Femur (tissue), 1 donor: ENCODE measurements at regions not wholly inside any gene's neighbourhood (a gene's known extent, or its start where the extent isn't known, plus 50 kb on each side); places are given as distances from the start of the nearest gene placed in this dataset.

Experiments used
- DNase-seq: peaks from one replicate; pipeline ENCODE4 v3.0.0-alpha.2; 2017

DNA sequence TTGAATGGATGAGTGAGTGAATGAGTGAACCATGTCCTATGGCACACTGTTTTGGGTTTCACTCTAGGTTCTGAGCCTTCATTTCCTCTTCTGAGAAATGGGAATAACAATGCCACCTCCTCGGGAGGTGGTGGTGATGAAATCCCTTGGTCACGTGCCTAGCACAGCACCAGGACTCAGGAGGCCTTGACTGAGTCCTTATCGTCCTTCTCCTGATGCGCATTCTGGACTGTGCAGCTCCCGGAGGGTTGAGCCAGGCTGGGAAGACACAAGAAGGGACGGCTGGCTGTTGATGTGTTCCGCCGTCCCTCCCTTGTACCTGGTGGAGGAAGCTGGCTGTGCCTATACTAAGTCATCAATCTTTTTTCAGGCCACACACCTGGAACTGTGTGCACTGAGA lies 437.3 kb downstream of the ZNF521 start:
- no peak for DNase-seq

DNA sequence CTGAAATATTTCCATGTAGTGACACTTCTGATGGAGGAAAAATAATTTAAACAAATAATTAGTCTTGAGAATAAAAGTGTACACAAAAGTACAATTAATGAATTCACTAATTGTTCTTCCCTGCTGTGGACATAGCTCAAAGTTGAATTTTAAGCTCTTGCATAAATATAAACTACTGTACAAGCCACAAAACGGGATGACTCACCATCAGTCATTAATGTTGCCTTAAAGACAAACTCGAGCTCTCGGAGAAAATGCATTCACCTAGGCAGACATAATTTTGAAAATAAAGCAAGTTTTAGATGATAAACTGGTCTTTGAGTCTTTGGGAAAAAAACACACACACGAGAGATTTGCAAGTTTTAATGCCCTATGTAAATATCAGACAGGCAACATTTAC lies 436.4 kb downstream of the ZNF521 start:
- no peak for DNase-seq

DNA sequence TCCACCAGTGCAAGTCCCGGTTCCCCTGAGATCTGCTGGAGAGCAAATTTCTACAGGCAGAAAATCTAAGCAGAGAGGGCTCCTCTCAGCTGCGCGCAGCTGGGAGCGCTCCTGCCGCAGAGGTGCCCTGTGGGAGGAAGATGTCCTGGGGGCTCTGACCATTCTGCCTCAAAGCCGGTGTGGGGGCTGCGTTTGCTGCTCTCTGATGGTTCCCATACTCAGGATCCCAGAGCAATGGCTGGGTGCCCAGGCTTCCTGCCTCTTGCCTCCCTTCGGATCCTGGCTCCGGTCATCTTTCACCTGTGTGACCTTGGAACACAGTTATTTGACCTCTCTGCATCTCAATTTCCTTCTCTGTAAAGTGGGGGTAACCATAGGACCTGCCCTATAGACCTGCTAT lies 434.2 kb downstream of the ZNF521 start:
- DNase-seq, result no peak

DNA sequence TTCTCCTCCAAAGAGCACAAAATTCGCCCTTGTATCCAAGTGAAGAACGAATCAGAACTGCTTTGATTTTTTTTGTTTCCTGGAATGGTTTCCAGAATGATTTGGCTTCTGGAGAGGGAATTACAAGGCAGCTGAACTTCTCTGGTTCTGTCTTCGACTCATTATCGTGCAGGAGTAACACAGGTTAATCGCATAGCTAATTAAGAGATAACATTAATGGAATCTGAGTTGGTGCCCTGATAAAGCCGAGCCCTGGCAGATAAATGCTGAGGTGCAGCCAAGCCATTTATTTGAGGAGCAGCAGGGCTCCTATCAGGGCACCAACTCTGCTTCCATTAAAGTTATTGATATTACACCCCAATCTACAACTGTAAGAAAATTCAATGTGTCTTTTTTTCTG lies 433.7 kb downstream of the ZNF521 start:
- DNase-seq, result no peak

DNA sequence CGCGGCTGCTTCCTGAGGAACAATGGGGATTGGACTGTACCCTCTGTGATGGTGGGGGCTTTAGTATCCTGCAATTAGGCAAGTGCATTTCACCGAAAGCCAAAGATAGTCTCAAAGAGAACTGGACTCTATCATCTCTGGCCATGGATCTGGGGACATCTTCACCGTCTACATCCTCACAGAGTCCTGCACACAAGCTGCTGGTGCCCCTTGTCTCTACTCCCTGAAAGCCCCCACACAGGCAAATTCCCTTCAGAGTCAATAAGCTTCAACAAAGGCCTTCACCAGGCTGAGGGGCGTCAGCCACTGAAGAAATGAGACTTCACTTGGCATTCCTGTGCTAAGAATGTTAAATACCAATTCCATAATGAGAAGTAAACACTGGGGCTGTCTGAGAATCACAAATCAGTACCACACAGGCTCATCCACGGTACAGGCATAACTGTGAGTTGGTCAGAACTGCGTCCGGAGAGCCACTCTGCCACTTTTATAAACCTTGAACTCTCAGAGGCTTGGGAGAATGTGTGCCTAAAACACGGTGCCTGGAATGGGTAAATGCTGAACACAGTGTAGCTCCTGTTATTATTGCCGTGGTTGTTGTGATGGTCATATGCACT lies 432.7 kb downstream of the ZNF521 start:
- no peak for DNase-seq

DNA sequence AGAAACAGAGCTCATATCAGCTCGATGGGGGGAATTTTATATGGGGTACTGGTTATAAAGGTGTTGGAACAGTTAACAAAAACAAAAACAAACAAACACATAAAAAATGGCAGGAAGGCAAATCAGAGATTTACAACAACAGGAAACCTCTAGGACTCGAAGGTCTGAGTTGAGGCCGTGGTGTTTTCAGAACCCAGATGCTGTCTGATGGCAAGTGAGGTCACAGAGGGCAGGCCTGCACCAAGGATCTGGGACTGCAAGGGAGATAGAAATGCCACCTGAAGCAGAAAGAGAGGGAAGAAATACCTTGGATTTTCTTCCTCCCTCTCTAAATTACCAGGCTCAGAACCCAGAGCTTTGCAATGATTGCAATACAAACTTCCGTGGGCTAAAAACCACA lies 429.5 kb downstream of the ZNF521 start:
- no peak for DNase-seq

DNA sequence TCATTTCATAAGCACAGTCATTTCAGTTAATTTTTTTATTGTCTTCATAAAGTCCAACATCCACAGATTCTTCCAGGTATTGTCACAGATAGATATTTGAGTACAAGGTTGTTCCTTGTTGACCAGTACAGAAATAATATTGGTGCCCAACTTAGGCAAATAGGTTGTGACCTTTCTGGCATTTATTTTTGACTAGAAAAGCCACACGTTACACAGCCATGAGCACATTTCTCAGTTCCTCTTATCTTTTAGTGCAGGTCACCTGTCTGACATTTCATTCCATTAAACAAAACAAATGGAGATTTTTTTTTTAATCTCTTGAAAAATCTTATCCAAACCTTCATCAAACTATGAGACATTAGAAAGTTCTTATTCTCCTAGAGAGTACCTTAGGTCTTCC lies 428.8 kb downstream of the ZNF521 start:
- DNase-seq, result no peak

DNA sequence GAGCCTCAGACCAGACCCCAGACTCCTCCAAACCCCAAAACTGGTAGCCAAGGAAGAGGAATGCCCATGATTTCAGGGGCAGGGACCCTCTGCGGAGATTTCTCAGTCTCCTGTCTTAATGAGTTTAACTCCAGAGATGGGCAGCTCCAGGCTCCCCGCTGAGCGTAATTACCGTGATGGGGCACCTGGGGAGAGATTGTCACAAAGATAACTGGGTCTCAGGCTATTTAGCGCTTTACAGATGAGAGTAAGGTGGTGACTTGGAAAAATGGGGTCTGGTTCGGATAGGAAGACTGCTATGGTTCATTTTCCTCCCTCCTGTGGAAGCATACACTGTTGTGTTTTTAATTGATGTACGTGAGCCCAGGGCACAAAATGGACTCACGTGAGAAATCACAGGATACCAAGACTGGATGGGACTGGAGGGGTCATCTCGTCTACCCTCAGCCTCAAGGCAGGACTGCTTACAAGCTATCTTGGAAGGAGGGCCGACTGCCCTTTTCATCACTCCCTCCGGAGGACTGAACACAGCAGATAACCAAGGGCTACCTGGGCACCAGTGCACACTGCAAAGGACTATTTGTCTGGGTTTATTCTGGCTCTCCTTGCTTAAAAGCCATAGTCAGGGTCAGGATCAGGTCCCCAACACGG lies 427.8 kb downstream of the ZNF521 start:
- DNase-seq, result no peak

DNA sequence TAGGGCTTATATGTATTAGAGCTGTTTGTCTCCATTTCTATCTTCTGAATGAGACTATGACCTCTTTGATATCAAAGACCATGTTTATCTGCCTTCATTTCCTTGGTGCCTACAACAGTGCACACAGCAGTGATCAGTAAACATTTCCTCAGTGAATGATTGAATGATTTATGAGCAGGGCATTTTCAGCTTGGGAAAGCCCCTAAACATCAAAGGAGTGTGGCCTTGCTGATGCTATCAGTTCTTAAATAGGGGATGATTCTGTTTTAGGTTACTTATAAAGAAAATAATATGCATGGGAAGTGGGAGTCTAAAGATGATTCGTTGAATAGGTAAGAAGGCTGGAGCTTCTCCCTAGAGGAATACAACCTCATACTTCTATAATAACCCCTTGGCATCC lies 425.3 kb downstream of the ZNF521 start:
- no peak for DNase-seq

DNA sequence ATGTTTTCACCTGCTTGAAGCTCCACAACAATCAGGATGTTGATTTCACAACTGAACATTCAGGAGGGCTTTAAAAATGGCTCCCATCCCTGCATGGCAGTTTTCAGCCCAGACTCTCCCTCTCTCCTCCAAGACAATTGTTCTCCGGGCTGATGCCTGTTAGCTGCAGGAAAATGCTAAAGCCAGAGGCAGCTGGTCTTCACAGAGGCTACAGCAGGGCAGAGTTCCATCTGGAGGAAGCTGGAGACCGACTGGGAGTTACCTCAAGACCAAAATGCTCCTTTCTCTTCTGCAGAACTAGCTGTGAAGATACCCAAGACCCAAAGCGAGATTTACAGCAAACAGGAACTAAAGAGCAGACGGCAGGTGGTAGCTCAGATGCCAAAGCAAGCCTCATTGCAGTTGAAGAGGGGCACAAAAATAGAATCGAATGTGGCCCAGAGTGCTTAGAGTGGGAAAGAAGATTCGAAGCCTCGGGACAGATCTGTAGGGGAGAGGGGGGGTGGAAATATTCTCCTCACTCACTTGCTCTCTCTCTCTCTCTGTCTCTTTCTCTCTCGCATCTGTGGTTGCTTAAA lies 423.6 kb downstream of the ZNF521 start:
- DNase-seq, result no peak

DNA sequence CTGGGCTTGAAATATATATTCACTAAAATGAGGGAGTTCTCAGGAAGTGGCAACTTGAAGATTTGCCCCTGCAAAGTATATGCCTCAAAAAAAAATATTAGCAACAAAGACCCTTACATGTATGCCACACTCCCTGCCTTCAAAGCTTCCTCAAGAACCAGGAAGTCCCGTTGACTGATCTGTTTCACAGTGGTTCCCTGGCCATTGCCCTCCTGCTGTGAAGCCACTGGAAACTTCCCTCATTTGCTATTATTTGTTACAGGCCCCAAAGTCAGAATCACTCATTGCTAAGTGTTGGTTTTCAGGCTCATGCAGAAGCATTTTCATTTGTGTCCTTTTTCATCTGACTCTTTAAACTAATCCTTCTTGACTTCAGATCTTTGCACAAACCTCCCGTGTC lies 421.5 kb downstream of the ZNF521 start:
- no peak for DNase-seq

DNA sequence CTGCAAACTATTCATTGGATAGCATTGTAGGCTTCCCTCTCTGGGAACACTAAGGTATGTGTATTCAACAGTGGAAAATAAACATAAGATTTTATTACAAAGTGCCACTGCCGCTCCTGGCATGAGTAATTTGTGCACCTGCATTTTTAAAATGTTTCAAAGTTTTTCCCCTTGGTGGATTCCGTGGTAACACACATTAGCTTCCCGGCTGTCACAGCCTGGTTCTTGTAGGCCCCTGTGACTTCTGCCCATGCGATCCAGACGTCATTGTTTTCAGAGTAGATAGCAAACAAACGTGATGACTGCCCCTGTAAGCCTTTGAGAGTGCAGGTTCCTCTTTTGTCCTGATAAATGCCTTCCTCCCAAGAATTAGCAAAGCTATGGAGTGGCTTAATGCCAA lies 421.0 kb downstream of the ZNF521 start:
- no peak for DNase-seq

DNA sequence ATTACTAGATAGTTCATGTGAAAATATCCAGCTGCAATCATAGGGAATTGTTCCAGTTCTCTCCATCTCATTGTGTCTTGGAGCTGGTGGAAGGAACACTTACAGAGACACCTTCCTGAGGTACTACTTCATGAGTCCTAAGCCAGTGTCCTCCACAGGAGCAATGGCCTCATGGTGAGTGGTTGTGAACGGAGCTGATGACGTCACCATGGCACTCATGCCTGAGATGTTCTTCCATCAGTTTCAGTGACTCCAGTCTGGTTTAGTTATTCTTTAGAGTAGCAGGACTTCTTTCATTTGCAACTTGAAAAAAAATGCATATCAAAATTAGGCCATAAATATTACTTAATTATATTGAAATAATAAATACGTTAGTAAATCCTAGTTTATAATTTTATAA lies 418.6 kb downstream of the ZNF521 start:
- DNase-seq, result no peak

DNA sequence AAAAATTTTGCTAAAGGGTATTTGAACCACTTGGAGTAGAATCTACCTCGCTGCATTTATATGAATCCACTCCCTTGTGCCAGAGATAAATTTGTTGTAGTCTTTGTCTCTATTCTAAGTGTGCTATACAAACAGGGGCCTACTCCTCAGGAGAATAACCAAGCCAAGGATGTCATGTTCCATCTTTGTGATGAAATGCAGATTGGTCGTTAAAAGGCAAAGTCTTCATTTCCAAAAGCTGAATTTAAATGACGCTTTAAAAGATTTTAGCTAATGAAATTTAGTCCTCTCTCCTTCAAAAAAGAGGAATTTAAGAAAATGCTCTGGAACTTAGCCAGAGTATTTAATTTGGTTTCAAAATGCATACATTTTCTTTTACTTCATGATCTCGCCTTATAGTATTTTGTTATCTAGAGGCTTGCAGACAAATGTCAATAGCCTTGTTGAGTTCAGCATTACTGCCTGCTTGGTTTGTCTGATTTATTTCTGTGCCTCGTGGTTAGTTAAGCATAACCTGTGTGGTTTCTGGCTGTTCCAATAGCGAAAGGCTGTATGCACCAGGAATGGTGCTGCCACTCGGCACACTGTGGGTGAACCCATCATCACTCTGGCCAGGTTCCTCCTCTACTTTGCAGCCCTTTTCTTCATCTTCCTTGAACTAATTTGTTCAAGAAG lies 417.6 kb downstream of the ZNF521 start:
- no peak for DNase-seq

DNA sequence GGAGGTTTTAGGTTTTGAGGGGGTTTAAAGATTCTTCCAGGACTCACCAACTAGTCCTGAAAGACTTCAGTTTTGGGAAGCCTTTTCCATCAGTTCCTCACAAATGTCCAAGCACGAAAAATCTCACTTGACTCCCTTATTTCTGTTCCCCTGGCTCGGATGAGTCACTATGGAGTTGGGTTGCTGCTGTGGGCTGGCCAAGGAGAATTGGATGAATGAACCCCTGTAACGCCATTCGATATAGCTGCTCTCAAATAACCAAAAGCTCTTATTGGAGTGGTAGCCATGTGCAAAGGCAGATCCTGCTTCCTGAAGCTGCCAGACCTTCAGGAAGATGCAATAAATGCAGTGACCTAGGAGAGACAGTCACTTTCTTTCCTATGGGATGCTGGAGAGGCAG lies 417.0 kb downstream of the ZNF521 start:
- DNase-seq, result no peak

DNA sequence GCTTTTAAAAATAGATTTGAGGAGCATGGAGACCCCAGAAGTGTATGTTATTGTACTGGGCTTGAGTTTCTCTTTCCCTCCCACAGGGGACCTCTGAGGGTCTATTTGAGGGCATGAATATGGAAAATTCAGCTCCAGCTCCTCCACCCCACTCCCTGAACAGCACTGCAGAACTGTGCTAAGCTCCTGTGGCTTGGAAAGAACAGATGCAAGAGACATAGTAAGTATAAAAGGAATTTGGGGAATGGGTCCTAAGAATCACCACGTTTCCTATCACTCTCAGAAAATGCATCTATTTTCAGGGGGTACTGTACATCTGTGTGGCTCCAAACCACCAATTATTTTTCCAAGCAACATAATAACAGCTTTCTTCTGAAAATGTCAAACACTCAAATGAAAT lies 416.1 kb downstream of the ZNF521 start:
- DNase-seq, result no peak

DNA sequence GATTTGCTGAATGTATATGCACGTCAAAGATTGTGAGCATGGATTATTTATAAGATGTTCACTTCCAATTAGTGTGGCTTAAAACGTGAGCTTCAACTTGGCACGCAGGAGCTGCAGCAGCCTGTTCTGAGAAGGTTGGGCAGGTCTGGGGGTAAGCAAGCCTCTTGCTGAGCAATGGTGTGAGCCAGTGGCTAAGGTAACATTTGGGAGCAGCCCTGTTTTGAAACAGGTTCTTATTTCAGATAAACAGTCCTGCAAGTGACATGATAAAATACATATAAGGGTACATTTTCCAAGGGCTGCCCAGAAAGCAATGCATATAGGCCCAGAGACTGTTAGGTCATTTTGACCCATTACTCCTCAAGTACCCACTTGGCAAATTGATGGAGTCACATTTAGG lies 415.3 kb downstream of the ZNF521 start:
- no peak for DNase-seq

DNA sequence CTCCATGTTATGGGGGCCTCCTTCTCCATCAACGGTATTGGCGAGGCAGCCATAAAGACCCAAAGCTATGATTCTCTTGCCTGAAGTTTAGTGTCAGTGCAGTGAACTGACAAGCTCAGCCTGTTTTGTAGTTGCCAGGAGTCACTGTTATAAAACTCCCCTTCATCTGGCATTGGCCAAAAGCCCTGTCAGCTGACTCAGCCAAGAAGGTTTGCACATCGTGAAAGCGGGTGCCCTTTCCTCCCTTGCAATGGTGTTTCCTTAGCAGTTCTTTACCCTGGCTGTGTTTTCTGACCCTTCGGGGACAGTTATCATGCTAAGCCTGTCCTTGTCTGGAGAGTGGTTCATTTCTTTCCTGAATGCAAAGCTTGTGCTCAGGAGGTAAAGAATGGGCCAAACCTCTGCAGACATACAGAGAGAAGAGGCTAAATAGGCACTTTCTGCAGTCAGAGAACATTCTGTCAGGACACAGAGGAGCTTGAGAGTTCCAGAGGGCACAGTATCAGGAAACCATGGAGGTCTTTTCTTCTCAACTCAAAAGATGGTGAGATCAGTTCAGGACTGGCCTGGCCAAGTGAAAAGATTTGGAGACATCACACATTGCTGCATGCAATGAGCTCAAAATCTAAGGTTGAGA lies 414.2 kb downstream of the ZNF521 start:
- DNase-seq, result no peak

DNA sequence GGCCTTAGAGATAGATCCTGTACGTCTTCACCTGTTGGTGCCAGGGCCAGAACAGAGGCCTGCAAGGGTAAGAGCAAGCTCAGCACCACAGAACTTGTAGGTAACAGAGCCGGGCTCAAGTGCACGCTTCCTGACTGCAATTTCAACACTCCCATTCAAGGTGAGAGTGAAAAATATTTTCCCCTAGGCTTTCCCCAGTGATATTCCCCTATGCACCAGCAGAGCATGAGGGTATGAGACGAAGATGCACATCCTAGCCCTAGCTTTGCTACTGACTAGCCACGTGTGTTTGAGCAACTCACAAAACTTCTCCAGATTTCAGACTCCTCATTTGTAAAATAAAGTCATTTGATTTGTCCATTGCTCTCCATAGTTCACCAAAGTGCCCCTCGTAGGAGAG lies 411.6 kb downstream of the ZNF521 start:
- no peak for DNase-seq

DNA sequence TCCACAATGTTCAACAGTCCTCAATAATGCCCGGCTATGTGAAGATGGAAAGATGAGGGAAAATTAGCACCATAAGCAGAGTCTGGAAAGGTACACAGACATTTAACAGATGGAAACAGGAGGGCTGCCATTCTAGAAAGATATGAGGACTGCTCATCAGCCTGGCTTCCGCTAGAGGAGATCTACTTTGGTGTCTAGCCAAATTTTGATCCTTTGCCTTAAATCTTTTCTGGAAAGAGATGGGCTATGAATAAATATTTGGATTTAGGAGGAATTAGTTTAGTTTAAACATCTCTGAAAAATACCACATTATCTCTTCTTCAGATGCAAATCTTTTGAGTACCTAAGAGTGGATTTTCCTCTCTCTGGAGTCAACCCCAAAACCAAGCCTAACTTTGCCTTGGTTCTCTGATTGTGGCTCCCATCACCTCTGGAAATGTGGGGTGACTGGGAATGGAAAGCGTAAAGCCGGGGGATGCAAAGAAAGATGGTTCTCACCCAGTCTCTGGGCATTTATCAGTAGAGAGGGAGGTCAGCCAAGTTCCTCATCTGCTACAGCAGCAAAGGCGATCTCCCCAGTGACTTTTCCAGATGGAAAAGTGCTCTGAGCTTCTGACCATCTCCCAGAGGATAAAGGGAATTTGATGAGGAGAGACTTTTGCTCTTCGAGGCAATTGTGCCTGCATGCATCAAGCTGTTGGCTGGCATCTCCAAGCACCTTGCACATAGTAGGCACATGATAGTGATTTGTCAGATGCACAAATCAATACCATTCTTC lies 410.6 kb downstream of the ZNF521 start:
- DNase-seq, result no peak

DNA sequence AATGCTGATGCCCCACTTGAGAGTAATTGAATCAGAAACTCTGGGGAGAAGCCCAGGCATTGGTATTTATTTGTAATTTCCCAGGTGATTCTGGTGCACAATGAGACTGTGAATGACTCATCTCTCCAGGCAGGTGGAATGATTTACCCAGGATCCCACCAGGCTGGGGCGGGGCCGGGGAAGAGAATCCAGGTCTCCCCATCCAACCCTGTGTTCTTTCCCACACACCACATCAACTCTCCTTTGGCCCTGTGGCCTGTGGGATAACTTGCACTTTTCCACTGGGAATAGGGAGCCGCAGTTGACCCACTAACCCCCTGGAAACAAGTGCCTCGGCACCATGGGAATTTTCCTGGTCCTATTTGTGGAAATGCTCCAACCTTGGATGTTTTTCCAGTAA lies 409.8 kb downstream of the ZNF521 start:
- DNase-seq, result no peak

DNA sequence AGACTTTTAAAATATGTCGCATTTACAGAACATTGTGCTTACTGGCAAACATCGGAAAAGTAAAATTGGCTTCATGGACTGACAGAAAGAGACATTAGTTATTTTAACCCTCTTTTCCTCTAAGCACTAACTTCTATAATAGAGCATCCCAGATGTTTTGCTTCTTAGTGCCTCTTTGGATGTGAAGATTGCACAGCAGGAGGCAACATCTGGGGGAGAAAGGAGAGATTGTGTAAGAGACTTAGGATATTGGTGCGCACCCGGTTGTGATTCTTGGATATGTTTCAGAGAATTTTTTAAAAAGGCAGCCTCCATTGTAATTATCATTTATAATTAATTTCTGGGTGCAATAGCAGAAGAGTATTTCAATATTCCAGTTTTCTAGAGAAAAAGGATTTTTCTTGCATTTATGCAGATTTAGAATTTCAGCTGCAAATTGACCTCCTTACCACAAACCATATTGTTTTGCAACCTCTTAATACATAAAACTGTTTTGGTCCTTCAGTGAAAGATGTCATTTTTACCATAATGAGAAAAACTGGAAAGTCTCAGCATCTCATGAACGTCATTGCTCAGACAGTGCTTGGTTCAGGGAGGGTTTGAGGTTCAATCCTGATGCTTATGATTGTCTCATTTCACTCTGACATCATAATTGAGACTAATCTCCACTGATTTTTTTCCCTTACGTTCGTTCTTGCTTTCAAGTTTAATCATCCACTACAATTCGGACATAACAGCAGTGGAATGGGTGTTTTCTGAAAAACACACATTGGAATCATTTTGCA lies 404.3 kb downstream of the ZNF521 start:
- DNase-seq, result no peak
